ENCODE measurements at regions not wholly inside any gene's neighbourhood (a gene's known extent, or its start where the extent isn't known, plus 50 kb on each side); places are given as distances from the start of the nearest gene placed in this dataset.

GRCh38 chr15:38691377-38691776 is 126.8 kb upstream of the RASGRP1 start:
- DNase-seq (ENCODE audit: low read depth): no peak
- no peak for TF ChIP-seq CTCF (IDR thresholded peaks at IDR 0.05; ENCODE audit: control insufficient read depth, insufficient read depth, low read depth, low read length, missing control alignments)
- no peak overlapping the region for H3K4me3 ChIP-seq (ENCODE audit: control insufficient read depth, low read depth, low read length)

GRCh38 chr15:38691965-38692788 is 127.6 kb upstream of the RASGRP1 start:
- no peak for DNase-seq (ENCODE audit: low read depth)
- H3K4me3 ChIP-seq (ENCODE audit: control insufficient read depth, low read depth, low read length): no peak overlapping the region
- no peak for TF ChIP-seq CTCF (IDR thresholded peaks at IDR 0.05; ENCODE audit: control insufficient read depth, insufficient read depth, low read depth, low read length, missing control alignments)

GRCh38 chr15:38692789-38693062 is 128.1 kb upstream of the RASGRP1 start:
- no peak for TF ChIP-seq CTCF (IDR thresholded peaks at IDR 0.05; ENCODE audit: control insufficient read depth, insufficient read depth, low read depth, low read length, missing control alignments)
- H3K4me3 ChIP-seq (ENCODE audit: control insufficient read depth, low read depth, low read length): no peak overlapping the region
- no peak for DNase-seq (ENCODE audit: low read depth)

GRCh38 chr15:38695249-38696108 is 130.9 kb upstream of the RASGRP1 start:
- H3K4me3 ChIP-seq (ENCODE audit: control insufficient read depth, low read depth, low read length): no peak overlapping the region
- no peak for DNase-seq (ENCODE audit: low read depth)
- no peak for TF ChIP-seq CTCF (IDR thresholded peaks at IDR 0.05; ENCODE audit: control insufficient read depth, insufficient read depth, low read depth, low read length, missing control alignments)

GRCh38 chr15:38696109-38696727 is 131.6 kb upstream of the RASGRP1 start:
- H3K4me3 ChIP-seq (ENCODE audit: control insufficient read depth, low read depth, low read length): no peak overlapping the region
- no peak for TF ChIP-seq CTCF (IDR thresholded peaks at IDR 0.05; ENCODE audit: control insufficient read depth, insufficient read depth, low read depth, low read length, missing control alignments)
- no peak for DNase-seq (ENCODE audit: low read depth)

- no peak overlapping the region for H3K4me3 ChIP-seq (ENCODE audit: control insufficient read depth, low read depth, low read length)
- DNase-seq (ENCODE audit: low read depth): no peak
- no peak for TF ChIP-seq CTCF (IDR thresholded peaks at IDR 0.05; ENCODE audit: control insufficient read depth, insufficient read depth, low read depth, low read length, missing control alignments)
Measured at GRCh38 chr15:38696790-38697495, 132.3 kb upstream of the RASGRP1 start.

Measured in AG09309 (cell line).